Activated T-cell treated with anti-CD3 and anti-CD28 coated beads for 48 hours (primary cell): ENCODE measurements at regions not wholly inside any gene's neighbourhood (a gene's known extent, or its start where the extent isn't known, plus 50 kb on each side); places are given as distances from the start of the nearest gene placed in this dataset.

ENCODE experiments used
- DNase-seq: peaks from one replicate; pipeline ENCODE4 v3.0.0-alpha.2; 2020; ENCODE audit warnings: low read depth

GRCh38 chr5:40385544-40385943 lies 294.2 kb upstream of the PTGER4 start:
- no peak for DNase-seq

GRCh38 chr5:40384782-40385390 lies 294.8 kb upstream of the PTGER4 start:
- DNase-seq = no peak

- no peak for DNase-seq
Observed at GRCh38 chr5:40383749-40384651, 295.7 kb upstream of the PTGER4 start.

GRCh38 chr5:40381676-40382363 lies 297.9 kb upstream of the PTGER4 start:
- DNase-seq = no peak

- DNase-seq = no peak
Observed at GRCh38 chr5:40381016-40381415, 298.7 kb upstream of the PTGER4 start.

- DNase-seq = no peak
Observed at GRCh38 chr5:40378396-40379177, 301.1 kb upstream of the PTGER4 start.

- no peak for DNase-seq
Observed at GRCh38 chr5:40376566-40376965, 303.1 kb upstream of the PTGER4 start.

GRCh38 chr5:40374853-40375252 lies 304.9 kb upstream of the PTGER4 start:
- no peak for DNase-seq

- DNase-seq = no peak
Observed at GRCh38 chr5:40368200-40368599, 311.5 kb upstream of the PTGER4 start.

- DNase-seq = no peak
Observed at GRCh38 chr5:40367255-40367654, 312.5 kb upstream of the PTGER4 start.

- DNase-seq = no peak
Observed at GRCh38 chr5:40365342-40366330, 314.1 kb upstream of the PTGER4 start.

- DNase-seq = no peak
Observed at GRCh38 chr5:40364441-40364840, 315.3 kb upstream of the PTGER4 start.

- no peak for DNase-seq
Observed at GRCh38 chr5:40361378-40361777, 318.3 kb upstream of the PTGER4 start.

- DNase-seq = no peak
Observed at GRCh38 chr5:40360685-40361084, 319.0 kb upstream of the PTGER4 start.

GRCh38 chr5:40359832-40360231 lies 319.9 kb upstream of the PTGER4 start:
- DNase-seq = no peak

- DNase-seq = no peak
Observed at GRCh38 chr5:40359093-40359492, 320.6 kb upstream of the PTGER4 start.

- DNase-seq = no peak
Observed at GRCh38 chr5:40356248-40356647, 323.5 kb upstream of the PTGER4 start.

GRCh38 chr5:40355846-40356245 lies 323.9 kb upstream of the PTGER4 start:
- no peak for DNase-seq

GRCh38 chr5:40355181-40355580 lies 324.5 kb upstream of the PTGER4 start:
- no peak for DNase-seq

- no peak for DNase-seq
Observed at GRCh38 chr5:40354171-40354570, 325.5 kb upstream of the PTGER4 start.

GRCh38 chr5:40353442-40353841 lies 326.3 kb upstream of the PTGER4 start:
- no peak for DNase-seq
